K562 (cell line): ENCODE measurements at regions not wholly inside any gene's neighbourhood (a gene's known extent, or its start where the extent isn't known, plus 50 kb on each side); places are given as distances from the start of the nearest gene placed in this dataset.

Experiments used
- ATAC-seq: fragments of 200-7000 bp; cut with Tn5 transposase; 3 replicates; pipeline ENCODE4 v1.9.1; 2020; ENCODE audit warnings: moderate library complexity
- BruUV-seq: library from RNA; stranded (reverse); fragments of 400-500 nt; replicated peaks from 2 replicates; lab custom pipeline; 2021; lab: Mats Ljungman, UMichigan
- CTCF ChIA-PET: fragments of 300-600 bp; formaldehyde crosslinking; extraction: SDS; loops from one replicate; lab custom pipeline; 2021; ENCODE audit warnings: low intra/inter-chr PET ratio; lab: Yijun Ruan, JAX
- POLR2A ChIA-PET: fragments of 300-600, 350-650 bp; sonication (Branson Sonifier 250); formaldehyde crosslinking; extraction: SDS; loops from one replicate; lab custom pipeline; 2021; ENCODE audit warnings: antibody characterized with exemption, inconsistent platforms; lab: Yijun Ruan, JAX
- DNase-seq, 4 experiments: peaks; one replicate each; pipeline versions ENCODE4 v3.0.0 to v3.0.0-alpha.2; 2011 to 2018; ENCODE audit warnings: low spot score in 3 of 4, mixed read lengths in 3 of 4; ENCODE audit errors: extremely low read depth in 1 of 4
- FAIRE-seq: peaks from 2 replicates; lab custom pipeline; 2011; peaks lifted over from hg19 to GRCh38; lab: Jason Lieb, UNC
- H2AFZ ChIP-seq: 2 replicates; pipeline ENCODE4 v1.6.0; 2011; ENCODE audit warnings: low read depth, low read length, control low read depth, inconsistent platforms
- H3K27ac ChIP-seq: fragments of 200-600 bp; 3 replicates; pipeline ENCODE4 v1.8.0; 2011; ENCODE audit warnings: low read depth, mild to moderate bottlenecking, control low read depth, inconsistent platforms, low read length, moderate library complexity, mixed read lengths; ENCODE audit errors: extremely low read depth
- H3K27me3 ChIP-seq, 2 experiments: fragments of 300-600 bp in 1 of 2; 2 replicates in 1 of 2; 3 replicates in 1 of 2; pipeline versions ENCODE4 v1.6.0 to v1.8.0; 2011; ENCODE audit warnings: inconsistent platforms in 2 of 2, low read length in 2 of 2, mild to moderate bottlenecking in 1 of 2, mixed read lengths in 1 of 2, moderate library complexity in 1 of 2; ENCODE audit not compliant: control insufficient read depth in 2 of 2, insufficient read depth in 2 of 2
- H3K36me3 ChIP-seq: fragments of 300-600 bp; 3 replicates; pipeline ENCODE4 v1.8.0; 2011; ENCODE audit warnings: mild to moderate bottlenecking, low read length, inconsistent platforms; ENCODE audit not compliant: control insufficient read depth, insufficient read depth
- H3K4me1 ChIP-seq, 2 experiments: fragments of 200-600 bp in 1 of 2; replicated peaks in 1 of 2; 2 replicates in 1 of 2; 3 replicates in 1 of 2; pipeline versions ENCODE4 v1.5.1 to v1.8.0; 2011; ENCODE audit warnings: inconsistent platforms in 2 of 2, low read length in 2 of 2, mild to moderate bottlenecking in 1 of 2, mixed read lengths in 1 of 2, moderate library complexity in 1 of 2; ENCODE audit not compliant: control insufficient read depth in 2 of 2, insufficient read depth in 2 of 2
- H3K4me2 ChIP-seq: 2 replicates; pipeline ENCODE4 v1.6.1; 2011; ENCODE audit warnings: low read length, control low read depth, inconsistent platforms, mixed read lengths; ENCODE audit not compliant: insufficient read depth
- H3K4me3 ChIP-seq: fragments of 200-600 bp; sonication (generic), shearing (Covaris generic); 2 replicates; pipeline ENCODE4 v1.5.1; 2016; ENCODE audit warnings: control low read depth, inconsistent platforms
- H3K79me2 ChIP-seq: fragments of 200-600 bp; 3 replicates; pipeline ENCODE4 v1.8.0; 2011; ENCODE audit warnings: low read length, inconsistent platforms; ENCODE audit not compliant: control insufficient read depth, insufficient read depth
- H3K9ac ChIP-seq, 2 experiments: 2 replicates each; pipeline versions ENCODE4 v1.6.0 to v1.6.1; 2011; ENCODE audit warnings: low read depth in 2 of 2, low read length in 2 of 2, control low read depth in 1 of 2, inconsistent platforms in 1 of 2, mild to moderate bottlenecking in 1 of 2, mixed read lengths in 1 of 2; ENCODE audit not compliant: insufficient read depth in 1 of 2
- H3K9me1 ChIP-seq: one replicate; pipeline ENCODE4 v1.6.0; 2011; ENCODE audit warnings: inconsistent platforms, mild to moderate bottlenecking, low read length, moderate library complexity; ENCODE audit not compliant: control insufficient read depth, insufficient read depth
- H3K9me3 ChIP-seq: replicated peaks from 2 replicates; pipeline ENCODE4 v1.5.1; 2011; ENCODE audit warnings: low read depth, low read length, inconsistent platforms; ENCODE audit not compliant: control insufficient read depth, insufficient read depth
- H4K20me1 ChIP-seq: replicated peaks from 2 replicates; pipeline ENCODE4 v1.6.1; 2011; ENCODE audit warnings: low read length, inconsistent platforms, mixed read lengths; ENCODE audit not compliant: control insufficient read depth, insufficient read depth
- EHMT2 ChIP-seq: fragments of 450-650 bp; IDR thresholded peaks from 2 replicates; pipeline ENCODE4 v1.6.1; 2018; ENCODE audit warnings: antibody characterized with exemption
- FOXJ2 ChIP-seq: fragments of 200-800 bp; sonication (Bioruptor generic); IDR thresholded peaks from 2 replicates; pipeline ENCODE4 v1.6.1; 2016; ENCODE audit warnings: missing genetic modification characterization, missing compliant biosample characterization
- HDAC8 ChIP-seq: fragments of 450-650 bp; IDR thresholded peaks from 2 replicates; pipeline ENCODE4 v1.6.1; 2016; ENCODE audit warnings: mild to moderate bottlenecking, missing genetic modification characterization, moderate library complexity, missing compliant biosample characterization
- HLTF ChIP-seq: fragments of 450-650 bp; IDR thresholded peaks from 2 replicates; pipeline ENCODE4 v1.6.1; 2016
- MAZ ChIP-seq, 2 experiments: fragments of 450-650 bp in 1 of 2; sonication (generic) in 1 of 2; formaldehyde crosslinking; IDR thresholded peaks in 1 of 2; conservative IDR thresholded peaks in 1 of 2; 2 replicates each; pipeline versions ENCODE4 v1.4.0 to v1.5.0; 2020; ENCODE audit warnings: mild to moderate bottlenecking in 1 of 2, missing genetic modification reagents in 1 of 2
- MEIS2 ChIP-seq: fragments of 450-650 bp; IDR thresholded peaks from 2 replicates; pipeline ENCODE4 v1.6.1; 2014; ENCODE audit warnings: mild to moderate bottlenecking; ENCODE audit not compliant: partially characterized antibody
- POLR2H ChIP-seq: IDR thresholded peaks from 2 replicates; pipeline ENCODE4 v1.6.1; 2016; ENCODE audit warnings: missing genetic modification characterization, low read depth, mild to moderate bottlenecking, control low read depth, missing compliant biosample characterization, moderate library complexity
- POU5F1 ChIP-seq: fragments of 150-350 bp; IDR thresholded peaks from 2 replicates; pipeline ENCODE4 v1.6.1; 2014; ENCODE audit warnings: borderline replicate concordance, low read length, low read depth, mild to moderate bottlenecking; ENCODE audit not compliant: partially characterized antibody
- RBM22 ChIP-seq: fragments of 200-400 bp; formaldehyde crosslinking; IDR thresholded peaks from 2 replicates; pipeline ENCODE4 v1.6.1; 2018; ENCODE audit warnings: low read length, low read depth; ENCODE audit not compliant: poor library complexity, severe bottlenecking
- SIN3A ChIP-seq, 2 experiments: fragments of 150-350 bp in 1 of 2; IDR thresholded peaks; 2 replicates each; pipeline ENCODE4 v1.6.1; 2011 to 2016; ENCODE audit warnings: borderline replicate concordance in 2 of 2, low read depth in 2 of 2, low read length in 2 of 2, mild to moderate bottlenecking in 2 of 2, moderate library complexity in 2 of 2; ENCODE audit not compliant: control insufficient read depth in 1 of 2
- SLC30A9 ChIP-seq: fragments of 250-450 bp; sonication (Bioruptor Pico); IDR thresholded peaks from 2 replicates; pipeline ENCODE4 v1.8.0; 2022; ENCODE audit warnings: mild to moderate bottlenecking, moderate library complexity
- SMARCC2 ChIP-seq: fragments of 450-650 bp; IDR thresholded peaks from 2 replicates; pipeline ENCODE4 v1.6.1; 2017; ENCODE audit warnings: antibody characterized with exemption, moderate library complexity, mild to moderate bottlenecking, low read depth
- TARDBP ChIP-seq: fragments of 450-650 bp; IDR thresholded peaks from 2 replicates; pipeline ENCODE4 v1.6.1; 2016
- ZBTB5 ChIP-seq: fragments of 450-650 bp; IDR thresholded peaks from 2 replicates; pipeline ENCODE4 v1.6.1; 2017; ENCODE audit warnings: antibody characterized with exemption
- ZNF253 ChIP-seq: fragments of 250-450 bp; sonication (Bioruptor Pico); conservative IDR thresholded peaks from 2 replicates; pipeline ENCODE4 v1.6.1; 2021; ENCODE audit warnings: mild to moderate bottlenecking
- ZNF316 ChIP-seq: fragments of 450-650 bp; IDR thresholded peaks from 2 replicates; pipeline ENCODE4 v1.6.1; 2016
- ZNF77 ChIP-seq: fragments of 250-450 bp; sonication (Bioruptor Pico); IDR thresholded peaks from 2 replicates; pipeline ENCODE4 v1.5.0; 2020
- WGBS: fragments of 100-300 bp; shearing (Covaris generic); methylation state at CpG from one replicate; pipeline ENCODE4 v1.1.6; 2016; ENCODE audit warnings: low coverage, mixed read lengths; ENCODE audit not compliant: insufficient coverage; ENCODE audit errors: missing lambda C conversion rate; 5-methylcytosine and 5-hydroxymethylcytosine counted together
- in situ Hi-C: fragments of 300-500 bp; cut with MboI; formaldehyde crosslinking; loops from 4 replicates; pipeline ENCODE4 v1.15.0; 2018; ENCODE audit warnings: inconsistent platforms, mixed read lengths
- intact Hi-C: fragments of 100-400 bp; cut with micrococcal nuclease; formaldehyde crosslinking; loops from 2 replicates; pipeline ENCODE4 v1.14.2; 2022
- TF ChIP-seq, protein P1 (sequence below): fragments of 450-650 bp; formaldehyde crosslinking; conservative IDR thresholded peaks from 2 replicates; pipeline ENCODE4 v1.4.0; 2022; ENCODE audit warnings: mild to moderate bottlenecking, missing genetic modification characterization
- TF ChIP-seq, protein P2 (sequence below): fragments of 450-650 bp; IDR thresholded peaks from 2 replicates; pipeline ENCODE4 v1.6.1; 2016; ENCODE audit warnings: antibody characterized with exemption

DNA sequence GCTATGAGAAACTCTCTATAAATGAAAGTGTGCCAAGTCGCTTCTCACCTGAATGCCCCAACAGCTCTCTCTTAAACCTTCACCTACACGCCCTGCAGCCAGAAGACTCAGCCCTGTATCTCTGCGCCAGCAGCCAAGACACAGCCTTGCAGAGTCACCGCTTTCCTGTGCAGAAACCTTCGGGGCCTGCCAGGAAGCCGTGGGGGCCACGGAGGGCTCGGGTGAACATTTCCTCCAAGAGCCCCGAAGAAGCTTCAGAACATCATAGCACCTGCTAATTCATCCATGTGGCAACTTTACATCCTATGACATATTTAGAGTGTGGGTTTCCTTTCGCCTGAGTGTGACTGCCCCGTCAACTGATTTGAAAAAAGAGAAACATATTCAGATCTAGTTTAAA lies 55.7 kb upstream of the PRSS58 start (continued):
- no peak for TF ChIP-seq SIN3A (IDR thresholded peaks at IDR 0.05; ENCODE audit: borderline replicate concordance in 2 of 2, control insufficient read depth in 1 of 2, low read depth in 2 of 2, low read length in 2 of 2)
- no peak for TF ChIP-seq SLC30A9 (CRISPR knock-in tag)
- no peak for TF ChIP-seq RBM22

DNA sequence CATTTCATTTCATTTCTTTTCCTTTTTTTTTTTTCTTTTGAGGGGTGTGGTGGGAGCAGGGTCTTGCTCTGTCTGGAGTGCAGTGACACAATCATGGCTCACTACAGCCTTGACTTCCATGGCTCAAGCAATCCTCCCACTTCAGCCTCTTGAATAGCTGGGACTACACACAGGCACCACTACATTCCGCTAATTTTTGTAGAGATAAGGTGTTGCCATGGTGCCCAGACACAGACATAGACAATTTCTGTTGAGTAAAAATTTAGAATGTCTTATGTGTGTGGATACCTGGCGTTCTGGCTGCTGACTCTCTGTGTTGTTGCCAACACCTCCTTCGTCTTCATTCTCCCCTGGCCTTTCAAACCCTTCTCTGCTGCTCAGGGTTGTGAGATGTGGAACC lies 54.0 kb upstream of the PRSS58 start:
- TF ChIP-seq SMARCC2 (no peak), TARDBP (no peak), ZNF316 (no peak), MAZ (CRISPR knock-in tag; conservative IDR thresholded peaks at IDR 0.05 in 1 of 2, IDR thresholded peaks at IDR 0.05 in 1 of 2) (no peak), MEIS2 (no peak), FOXJ2 (tag) (no peak), ZBTB5 (no peak), POLR2H (tag) (no peak), ZNF77 (CRISPR knock-in tag) (no peak), POU5F1 (no peak), EHMT2 (no peak), HDAC8 (tag) (no peak), HLTF (no peak), ZNF253 (no peak)
- TF ChIP-seq, protein P1, sequence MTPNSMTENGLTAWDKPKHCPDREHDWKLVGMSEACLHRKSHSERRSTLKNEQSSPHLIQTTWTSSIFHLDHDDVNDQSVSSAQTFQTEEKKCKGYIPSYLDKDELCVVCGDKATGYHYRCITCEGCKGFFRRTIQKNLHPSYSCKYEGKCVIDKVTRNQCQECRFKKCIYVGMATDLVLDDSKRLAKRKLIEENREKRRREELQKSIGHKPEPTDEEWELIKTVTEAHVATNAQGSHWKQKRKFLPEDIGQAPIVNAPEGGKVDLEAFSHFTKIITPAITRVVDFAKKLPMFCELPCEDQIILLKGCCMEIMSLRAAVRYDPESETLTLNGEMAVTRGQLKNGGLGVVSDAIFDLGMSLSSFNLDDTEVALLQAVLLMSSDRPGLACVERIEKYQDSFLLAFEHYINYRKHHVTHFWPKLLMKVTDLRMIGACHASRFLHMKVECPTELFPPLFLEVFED = no peak
- TF ChIP-seq, protein P2, sequence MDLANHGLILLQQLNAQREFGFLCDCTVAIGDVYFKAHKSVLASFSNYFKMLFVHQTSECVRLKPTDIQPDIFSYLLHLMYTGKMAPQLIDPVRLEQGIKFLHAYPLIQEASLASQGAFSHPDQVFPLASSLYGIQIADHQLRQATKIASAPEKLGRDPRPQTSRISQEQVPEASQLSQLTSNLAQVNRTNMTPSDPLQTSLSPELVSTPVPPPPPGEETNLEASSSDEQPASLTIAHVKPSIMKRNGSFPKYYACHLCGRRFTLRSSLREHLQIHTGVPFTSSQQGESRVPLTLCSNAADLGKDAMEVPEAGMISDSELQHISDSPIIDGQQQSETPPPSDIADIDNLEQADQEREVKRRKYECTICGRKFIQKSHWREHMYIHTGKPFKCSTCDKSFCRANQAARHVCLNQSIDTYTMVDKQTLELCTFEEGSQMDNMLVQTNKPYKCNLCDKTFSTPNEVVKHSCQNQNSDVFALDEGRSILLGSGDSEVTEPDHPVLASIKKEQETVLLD = no peak
- intact Hi-C loops (no loop called here), in situ Hi-C loops (no loop called here)
- H3K4me1 ChIP-seq = no peaks in the 10 kb centered on the region
- H3K9me1 ChIP-seq = no peaks in the 10 kb centered on the region
- no peak for ATAC-seq
- FAIRE-seq = no peak
- 0% methylated on average over 3 of the region's 3 CpGs for WGBS
- H3K36me3 ChIP-seq = no peaks in the 10 kb centered on the region
- BruUV-seq = no TSS peak
- H4K20me1 ChIP-seq = no peaks in the 10 kb centered on the region
- ChIA-PET POLR2A (no interaction called here), CTCF (no interaction called here)
- no peaks in the 10 kb centered on the region; a peak in 1 of 5 replicates for H3K27me3 ChIP-seq
- no peak overlapping the region for H3K4me3 ChIP-seq
- DNase-seq = no peak
- H3K79me2 ChIP-seq = no peaks in the 10 kb centered on the region
- no peak overlapping the region for H3K27ac ChIP-seq
- H2AFZ ChIP-seq = no peak overlapping the region
- H3K9me3 ChIP-seq = no peaks in the 10 kb centered on the region
- H3K9ac ChIP-seq = no peak overlapping the region
- H3K4me2 ChIP-seq = no peak overlapping the region
